Breast epithelium (tissue), 4 donors: ENCODE measurements at regions not wholly inside any gene's neighbourhood (a gene's known extent, or its start where the extent isn't known, plus 50 kb on each side); places are given as distances from the start of the nearest gene placed in this dataset.

Source experiments
- DNase-seq, 2 donors: peaks; one replicate each; pipeline ENCODE4 v3.0.0-alpha.2; 2019; ENCODE audit warnings: low spot score in 2 of 2
- H3K27ac ChIP-seq, 2 donors: fragments of 200-600 bp; sonication (generic) in 1 of 2; one replicate each; pipeline ENCODE4 v1.5.1; 2016 to 2019; ENCODE audit warnings: mild to moderate bottlenecking in 1 of 2
- H3K27me3 ChIP-seq, 2 donors: fragments of 200-600 bp; sonication (generic) in 1 of 2; one replicate each; pipeline versions ENCODE4 v1.5.1 to v1.6.0; 2017 to 2019; ENCODE audit warnings: control low read depth in 1 of 2, mild to moderate bottlenecking in 1 of 2
- H3K36me3 ChIP-seq: fragments of 200-600 bp; one replicate; pipeline ENCODE4 v1.5.1; 2019
- H3K4me1 ChIP-seq, 2 donors: fragments of 200-600 bp; sonication (generic); one replicate each; pipeline ENCODE4 v1.5.1; 2016 to 2019; ENCODE audit warnings: control low read depth in 1 of 2
- H3K4me3 ChIP-seq, 3 donors: fragments of 200-600 bp; sonication (generic); 1 replicate in 2 of 3; 2 replicates in 1 of 3; pipeline ENCODE4 v1.5.1; 2016 to 2019; ENCODE audit warnings: mild to moderate bottlenecking in 3 of 3, moderate library complexity in 2 of 3
- H3K9me3 ChIP-seq, 2 donors: fragments of 200-600 bp; sonication (generic) in 1 of 2; one replicate each; pipeline ENCODE4 v1.5.1; 2016 to 2019; ENCODE audit warnings: control low read depth in 1 of 2
- POLR2A ChIP-seq: fragments of 450-650 bp; IDR thresholded peaks from one replicate; pipeline ENCODE4 v1.6.1; 2016; ENCODE audit warnings: antibody characterized with exemption, mild to moderate bottlenecking, moderate library complexity
- POLR2AphosphoS5 ChIP-seq, 3 donors: sonication (generic); formaldehyde crosslinking; IDR thresholded peaks; one replicate each; pipeline ENCODE4 v1.6.1; 2017; ENCODE audit warnings: antibody characterized with exemption in 3 of 3
- intact Hi-C: fragments of 100-400 bp; cut with DNase I; formaldehyde crosslinking; loops from one replicate; pipeline ENCODE4 v1.15.1; 2023; ENCODE audit warnings: low total_unique reads
- TF ChIP-seq, protein P1 (sequence below), 3 donors: fragments of 450-650 bp; IDR thresholded peaks; one replicate each; pipeline ENCODE4 v1.5.1; 2016 to 2017; ENCODE audit warnings: antibody characterized with exemption in 3 of 3, mild to moderate bottlenecking in 3 of 3, moderate library complexity in 3 of 3

- Histone ChIP-seq H3K4me1 (no peaks in the 10 kb centered on the region), H3K4me3 (no peak overlapping the region), H3K36me3 (no peaks in the 10 kb centered on the region), H3K27me3 (no peaks in the 10 kb centered on the region), H3K9me3 (no peaks in the 10 kb centered on the region), H3K27ac (no peak overlapping the region)
- no peak for TF ChIP-seq POLR2A
- TF ChIP-seq, protein P1, sequence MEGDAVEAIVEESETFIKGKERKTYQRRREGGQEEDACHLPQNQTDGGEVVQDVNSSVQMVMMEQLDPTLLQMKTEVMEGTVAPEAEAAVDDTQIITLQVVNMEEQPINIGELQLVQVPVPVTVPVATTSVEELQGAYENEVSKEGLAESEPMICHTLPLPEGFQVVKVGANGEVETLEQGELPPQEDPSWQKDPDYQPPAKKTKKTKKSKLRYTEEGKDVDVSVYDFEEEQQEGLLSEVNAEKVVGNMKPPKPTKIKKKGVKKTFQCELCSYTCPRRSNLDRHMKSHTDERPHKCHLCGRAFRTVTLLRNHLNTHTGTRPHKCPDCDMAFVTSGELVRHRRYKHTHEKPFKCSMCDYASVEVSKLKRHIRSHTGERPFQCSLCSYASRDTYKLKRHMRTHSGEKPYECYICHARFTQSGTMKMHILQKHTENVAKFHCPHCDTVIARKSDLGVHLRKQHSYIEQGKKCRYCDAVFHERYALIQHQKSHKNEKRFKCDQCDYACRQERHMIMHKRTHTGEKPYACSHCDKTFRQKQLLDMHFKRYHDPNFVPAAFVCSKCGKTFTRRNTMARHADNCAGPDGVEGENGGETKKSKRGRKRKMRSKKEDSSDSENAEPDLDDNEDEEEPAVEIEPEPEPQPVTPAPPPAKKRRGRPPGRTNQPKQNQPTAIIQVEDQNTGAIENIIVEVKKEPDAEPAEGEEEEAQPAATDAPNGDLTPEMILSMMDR (IDR thresholded peaks at IDR 0.05): no peak
- no peak for TF ChIP-seq POLR2AphosphoS5 (IDR thresholded peaks at IDR 0.05)
- intact Hi-C loops: no loop called here
- no peak for DNase-seq
Observed at GRCh38 chr9:19918630-19919029, 129.8 kb upstream of the SLC24A2 start.

GRCh38 chr9:19914044-19914443 lies 125.2 kb upstream of the SLC24A2 start:
- intact Hi-C loops: no loop called here
- DNase-seq: no peak
- TF ChIP-seq, protein P1 (IDR thresholded peaks at IDR 0.05): no peak

GRCh38 chr9:19913151-19913550 lies 124.3 kb upstream of the SLC24A2 start:
- no peak for DNase-seq
- no peaks in the 10 kb centered on the region for H3K27me3 ChIP-seq
- intact Hi-C loops: no loop called here
- H3K4me3 ChIP-seq: no peak overlapping the region
- H3K9me3 ChIP-seq: no peaks in the 10 kb centered on the region
- H3K4me1 ChIP-seq: no peaks in the 10 kb centered on the region
- no peaks in the 10 kb centered on the region for H3K36me3 ChIP-seq
- H3K27ac ChIP-seq: no peak overlapping the region
- no peak for TF ChIP-seq POLR2A
- TF ChIP-seq POLR2AphosphoS5 (IDR thresholded peaks at IDR 0.05): no peak
- TF ChIP-seq, protein P1 (IDR thresholded peaks at IDR 0.05): no peak

More at GRCh38 chr9:19914044-19914443, 125.2 kb upstream of the SLC24A2 start:
- Histone ChIP-seq H3K4me3 (no peak overlapping the region), H3K4me1 (no peaks in the 10 kb centered on the region), H3K27ac (no peak overlapping the region), H3K9me3 (no peaks in the 10 kb centered on the region), H3K27me3 (no peaks in the 10 kb centered on the region), H3K36me3 (no peaks in the 10 kb centered on the region)

- intact Hi-C loops: no loop called here
- H3K27me3 ChIP-seq: no peaks in the 10 kb centered on the region
- no peak overlapping the region for H3K27ac ChIP-seq
- no peaks in the 10 kb centered on the region for H3K4me1 ChIP-seq
- H3K4me3 ChIP-seq: no peak overlapping the region
- no peak for TF ChIP-seq POLR2A
- TF ChIP-seq, protein P1 (IDR thresholded peaks at IDR 0.05): no peak
- no peak for TF ChIP-seq POLR2AphosphoS5 (IDR thresholded peaks at IDR 0.05)
- H3K36me3 ChIP-seq: no peaks in the 10 kb centered on the region
- no peak for DNase-seq
- H3K9me3 ChIP-seq: no peaks in the 10 kb centered on the region
Observed at GRCh38 chr9:19903076-19903475, 114.2 kb upstream of the SLC24A2 start.

- Histone ChIP-seq H3K4me1 (no peaks in the 10 kb centered on the region), H3K27me3 (no peaks in the 10 kb centered on the region), H3K9me3 (no peaks in the 10 kb centered on the region), H3K4me3 (no peak overlapping the region), H3K36me3 (no peaks in the 10 kb centered on the region), H3K27ac (no peak overlapping the region)
- TF ChIP-seq POLR2AphosphoS5 (IDR thresholded peaks at IDR 0.05): no peak
- TF ChIP-seq POLR2A: no peak
- TF ChIP-seq, protein P1 (IDR thresholded peaks at IDR 0.05): no peak
- intact Hi-C loops: no loop called here
- no peak for DNase-seq
Observed at GRCh38 chr9:19901586-19901985, 112.7 kb upstream of the SLC24A2 start.
